ENCODE measurements at regions not wholly inside any gene's neighbourhood (a gene's known extent, or its start where the extent isn't known, plus 50 kb on each side); places are given as distances from the start of the nearest gene placed in this dataset.

DNA sequence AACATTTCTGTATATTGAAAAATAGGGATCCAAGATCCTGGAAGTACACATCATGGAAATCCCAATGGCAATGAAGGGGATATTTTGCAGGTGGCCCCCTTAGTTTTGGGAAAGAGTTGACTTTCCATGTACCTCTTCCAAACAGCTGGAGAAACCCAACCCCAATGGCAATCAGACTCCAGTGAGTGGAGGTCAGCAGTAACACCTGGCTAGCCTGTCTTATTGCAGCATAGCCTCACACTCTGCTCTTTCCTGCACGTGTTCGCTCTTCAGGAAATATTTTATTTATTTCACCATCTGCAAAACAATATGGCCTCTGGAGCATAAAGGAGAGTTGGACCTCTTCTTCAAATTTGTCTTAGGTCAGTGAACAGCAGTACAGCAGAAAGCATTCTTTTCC lies 340.0 kb upstream of the NRP1 start:
- H3K27me3 Mint-ChIP-seq (ENCODE audit: insufficient read depth, unreplicated experiment), result no peaks in the 10 kb centered on the region
- no peaks in the 10 kb centered on the region; the same call in 1 of the 2 replicates for H3K9me3 ChIP-seq
- no peaks in the 10 kb centered on the region for H3K27me3 ChIP-seq (replicated peaks; ENCODE audit: control insufficient read depth, insufficient read depth, low read length)
- ChIA-PET POLR2A (no interaction called here), CTCF (no interaction called here)
- no peak overlapping the region for H3K27ac Mint-ChIP-seq (ENCODE audit: unreplicated experiment)
- peaks cover 28% of the 10 kb centered on the region for H3K9me3 Mint-ChIP-seq (ENCODE audit: unreplicated experiment)
- BruUV-seq (replicated peaks), result no TSS peak
- no peaks in the 10 kb centered on the region for H3K36me3 ChIP-seq (ENCODE audit: control insufficient read depth, insufficient read depth, low read length)
- DNase-seq, result no peak
- no peak overlapping the region for H3K4me3 ChIP-seq (ENCODE audit: low read depth, low read length)
- TF ChIP-seq CTCF (IDR thresholded peaks at IDR 0.05; ENCODE audit: insufficient read depth in 1 of 2, low read depth in 1 of 2, low read length in 1 of 2, severe bottlenecking in 1 of 2, unreplicated experiment in 1 of 2), result no peak
- H3K4me3 Mint-ChIP-seq (ENCODE audit: unreplicated experiment), result no peak overlapping the region
- no peaks in the 10 kb centered on the region for H3K4me1 Mint-ChIP-seq (ENCODE audit: low read depth, unreplicated experiment)
- intact Hi-C loops (cut with micrococcal nuclease; ENCODE audit: unreplicated experiment), result no loop called here
- no peaks in the 10 kb centered on the region for H3K4me1 ChIP-seq
- no peaks in the 10 kb centered on the region for H3K36me3 Mint-ChIP-seq (ENCODE audit: insufficient read depth, unreplicated experiment)

DNA sequence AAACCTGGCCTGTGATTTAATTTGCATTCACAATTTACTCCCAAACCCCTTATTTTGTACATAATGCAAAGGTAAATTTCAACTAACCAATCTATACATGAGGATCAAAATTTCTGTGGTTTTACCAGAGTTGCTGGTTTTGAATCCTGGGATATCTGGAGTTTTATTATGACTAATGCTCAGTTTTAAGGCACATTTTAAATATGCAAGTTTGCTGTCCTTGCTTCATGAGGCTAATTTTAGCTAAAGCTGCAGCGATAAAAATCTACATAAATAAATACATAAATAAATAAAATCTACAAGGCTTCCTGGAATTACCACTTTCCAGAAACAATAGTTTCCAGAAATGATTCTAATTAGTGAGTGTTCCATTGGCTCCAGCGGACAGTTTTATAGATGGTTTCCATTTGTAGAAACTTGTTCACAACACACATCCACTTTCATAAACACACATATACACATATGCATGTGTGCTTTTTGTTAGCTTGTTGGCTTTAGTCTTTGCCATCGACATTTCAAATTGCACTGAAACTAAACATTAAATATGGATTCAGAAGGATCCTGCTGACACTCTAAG lies 339.5 kb upstream of the NRP1 start:
- no peak overlapping the region for H3K27ac Mint-ChIP-seq (ENCODE audit: unreplicated experiment)
- peaks cover 26% of the 10 kb centered on the region for H3K9me3 Mint-ChIP-seq (ENCODE audit: unreplicated experiment)
- H3K27me3 Mint-ChIP-seq (ENCODE audit: insufficient read depth, unreplicated experiment), result no peaks in the 10 kb centered on the region
- intact Hi-C loops (cut with micrococcal nuclease; ENCODE audit: unreplicated experiment), result no loop called here
- Histone ChIP-seq H3K4me3 (ENCODE audit: low read depth, low read length) (no peak overlapping the region), H3K27me3 (replicated peaks; ENCODE audit: control insufficient read depth, insufficient read depth, low read length) (no peaks in the 10 kb centered on the region), H3K9me3 (no peaks in the 10 kb centered on the region; the same call in 1 of the 2 replicates), H3K4me1 (no peaks in the 10 kb centered on the region), H3K36me3 (ENCODE audit: control insufficient read depth, insufficient read depth, low read length) (no peaks in the 10 kb centered on the region)
- ChIA-PET CTCF (no interaction called here), POLR2A (no interaction called here)
- no peaks in the 10 kb centered on the region for H3K4me1 Mint-ChIP-seq (ENCODE audit: low read depth, unreplicated experiment)
- no peak overlapping the region for H3K4me3 Mint-ChIP-seq (ENCODE audit: unreplicated experiment)
- BruUV-seq (replicated peaks), result no TSS peak
- DNase-seq, result no peak
- H3K36me3 Mint-ChIP-seq (ENCODE audit: insufficient read depth, unreplicated experiment), result no peaks in the 10 kb centered on the region
- TF ChIP-seq CTCF (IDR thresholded peaks at IDR 0.05; ENCODE audit: insufficient read depth in 1 of 2, low read depth in 1 of 2, low read length in 1 of 2, severe bottlenecking in 1 of 2, unreplicated experiment in 1 of 2), result no peak

- H3K27me3 ChIP-seq (replicated peaks; ENCODE audit: control insufficient read depth, insufficient read depth, low read length), result no peaks in the 10 kb centered on the region
- no TSS peak for BruUV-seq (replicated peaks)
- H3K4me1 Mint-ChIP-seq (ENCODE audit: low read depth, unreplicated experiment), result no peaks in the 10 kb centered on the region
- POLR2A ChIA-PET, result no interaction called here
- peaks cover under 1% of the 10 kb centered on the region for H3K9me3 Mint-ChIP-seq (ENCODE audit: unreplicated experiment)
- H3K4me1 ChIP-seq, result no peaks in the 10 kb centered on the region
- H3K4me3 ChIP-seq (ENCODE audit: low read depth, low read length), result no peak overlapping the region
- no peak overlapping the region for H3K27ac Mint-ChIP-seq (ENCODE audit: unreplicated experiment)
- peaks cover 7% of the 10 kb centered on the region for H3K9me3 ChIP-seq
- no peaks in the 10 kb centered on the region for H3K36me3 ChIP-seq (ENCODE audit: control insufficient read depth, insufficient read depth, low read length)
- H3K36me3 Mint-ChIP-seq (ENCODE audit: insufficient read depth, unreplicated experiment), result no peaks in the 10 kb centered on the region
- TF ChIP-seq CTCF (IDR thresholded peaks at IDR 0.05; ENCODE audit: insufficient read depth in 1 of 2, low read depth in 1 of 2, low read length in 1 of 2, severe bottlenecking in 1 of 2, unreplicated experiment in 1 of 2), result no peak
- no peak overlapping the region for H3K4me3 Mint-ChIP-seq (ENCODE audit: unreplicated experiment)
- intact Hi-C loops (cut with micrococcal nuclease; ENCODE audit: unreplicated experiment), result no loop called here
- no peak for DNase-seq
- H3K27me3 Mint-ChIP-seq (ENCODE audit: insufficient read depth, unreplicated experiment), result no peaks in the 10 kb centered on the region
- CTCF ChIA-PET, result no interaction called here
These were observed 335.4 kb upstream of the NRP1 start for GRCh38 chr10:33669904-33670303.

Data from Caco-2 (cell line).